Neural cell (in vitro differentiated cells): ENCODE measurements at regions not wholly inside any gene's neighbourhood (a gene's known extent, or its start where the extent isn't known, plus 50 kb on each side); places are given as distances from the start of the nearest gene placed in this dataset.

Experiments
- H2AFZ ChIP-seq: fragments of 200-600, 300-800 bp; sonication (generic), shearing (Covaris generic); 2 replicates; pipeline ENCODE4 v1.6.0; 2014; ENCODE audit warnings: low read depth, mild to moderate bottlenecking, antibody characterized with exemption, low read length, moderate library complexity
- H3F3A ChIP-seq: fragments of 200-600 bp; shearing (Covaris generic); 2 replicates; pipeline ENCODE4 v1.6.1; 2016; ENCODE audit warnings: mild to moderate bottlenecking, moderate library complexity, mixed read lengths, antibody characterized with exemption, low read length; ENCODE audit not compliant: insufficient read depth, poor library complexity, severe bottlenecking
- H3K27ac ChIP-seq: fragments of 200-600, 300-800 bp; sonication (generic), shearing (Covaris generic); 2 replicates; pipeline ENCODE4 v1.5.1; 2014; ENCODE audit warnings: mild to moderate bottlenecking, low read length, moderate library complexity
- H3K27me3 ChIP-seq: fragments of 300-800, 200-600 bp; sonication (generic), shearing (Covaris generic); 2 replicates; pipeline ENCODE4 v1.6.0; 2014; ENCODE audit warnings: mild to moderate bottlenecking, low read depth, low read length, moderate library complexity; ENCODE audit not compliant: insufficient read depth
- H3K36me3 ChIP-seq: fragments of 300-800, 200-600 bp; sonication (generic), shearing (Covaris generic); 2 replicates; pipeline ENCODE4 v1.5.1; 2014; ENCODE audit warnings: mild to moderate bottlenecking, antibody characterized with exemption, low read length, moderate library complexity; ENCODE audit not compliant: insufficient read depth
- H3K4me2 ChIP-seq: fragments of 300-800, 200-600 bp; sonication (generic), shearing (Covaris generic); 2 replicates; pipeline ENCODE4 v1.6.0; 2014; ENCODE audit warnings: mild to moderate bottlenecking, low read length
- H3K4me3 ChIP-seq: fragments of 300-800, 200-600 bp; sonication (generic), shearing (Covaris generic); 2 replicates; pipeline ENCODE4 v1.5.1; 2014; ENCODE audit warnings: mild to moderate bottlenecking, low read length, moderate library complexity
- H3K79me2 ChIP-seq: fragments of 200-600 bp; shearing (Covaris generic); replicated peaks from 2 replicates; pipeline ENCODE4 v1.6.0; 2014; ENCODE audit warnings: mild to moderate bottlenecking, low read length, moderate library complexity; ENCODE audit not compliant: insufficient read depth
- H3K9ac ChIP-seq: fragments of 300-800, 200-600 bp; sonication (generic), shearing (Covaris generic); 2 replicates; pipeline ENCODE4 v1.6.1; 2016; ENCODE audit warnings: mild to moderate bottlenecking, low read length, mixed read lengths
- H3K9me2 ChIP-seq: fragments of 200-600 bp; shearing (Covaris generic); 2 replicates; pipeline ENCODE4 v1.6.1; 2016; ENCODE audit warnings: mild to moderate bottlenecking, low read length, mixed read lengths; ENCODE audit not compliant: insufficient read depth
- H3K9me3 ChIP-seq: fragments of 200-600, 300-800 bp; sonication (generic), shearing (Covaris generic); 2 replicates; pipeline ENCODE4 v1.6.1; 2016; ENCODE audit warnings: mild to moderate bottlenecking, mixed run types, low read length, moderate library complexity, mixed read lengths
- H4K20me1 ChIP-seq: fragments of 200-600 bp; shearing (Covaris generic); 2 replicates; pipeline ENCODE4 v1.6.1; 2016; ENCODE audit warnings: mild to moderate bottlenecking, mixed run types; ENCODE audit not compliant: insufficient read depth
- EP300 ChIP-seq: fragments of 450-650 bp; conservative IDR thresholded peaks from 2 replicates; pipeline ENCODE4 v1.6.1; 2014; ENCODE audit warnings: antibody characterized with exemption, mild to moderate bottlenecking, moderate library complexity; ENCODE audit not compliant: poor library complexity, severe bottlenecking
- EZH2 ChIP-seq: fragments of 200-600, 300-800 bp; shearing (Covaris generic), sonication (generic); IDR thresholded peaks from 2 replicates; pipeline ENCODE4 v1.6.1; 2014; ENCODE audit warnings: antibody characterized with exemption, low read length, borderline replicate concordance, mild to moderate bottlenecking; ENCODE audit not compliant: insufficient read depth, poor library complexity, severe bottlenecking
- MXI1 ChIP-seq: fragments of 450-650 bp; conservative IDR thresholded peaks from 2 replicates; pipeline ENCODE4 v1.6.1; 2014; ENCODE audit warnings: antibody characterized with exemption, mild to moderate bottlenecking; ENCODE audit not compliant: poor library complexity, severe bottlenecking
- POLR2AphosphoS5 ChIP-seq: IDR thresholded peaks from 2 replicates; pipeline ENCODE4 v1.6.1; 2012
- RAD21 ChIP-seq: fragments of 450-650 bp; conservative IDR thresholded peaks from 2 replicates; pipeline ENCODE4 v1.6.1; 2014; ENCODE audit warnings: antibody characterized with exemption, mild to moderate bottlenecking, moderate library complexity
- SMC3 ChIP-seq: fragments of 450-650 bp; conservative IDR thresholded peaks from 2 replicates; pipeline ENCODE4 v1.6.1; 2014; ENCODE audit warnings: antibody characterized with exemption, mild to moderate bottlenecking, moderate library complexity; ENCODE audit not compliant: poor library complexity
- TAF1 ChIP-seq: IDR thresholded peaks from 2 replicates; pipeline ENCODE4 v1.6.1; 2012; ENCODE audit warnings: low read depth
- TF ChIP-seq, protein P1 (sequence below): fragments of 450-650 bp; IDR thresholded peaks from 2 replicates; pipeline ENCODE4 v1.5.1; 2014; ENCODE audit warnings: antibody characterized with exemption, mild to moderate bottlenecking, moderate library complexity; ENCODE audit not compliant: poor library complexity, severe bottlenecking
- TF ChIP-seq, protein P2 (sequence below): IDR thresholded peaks from 2 replicates; pipeline ENCODE4 v1.6.1; 2012; ENCODE audit warnings: borderline replicate concordance

DNA sequence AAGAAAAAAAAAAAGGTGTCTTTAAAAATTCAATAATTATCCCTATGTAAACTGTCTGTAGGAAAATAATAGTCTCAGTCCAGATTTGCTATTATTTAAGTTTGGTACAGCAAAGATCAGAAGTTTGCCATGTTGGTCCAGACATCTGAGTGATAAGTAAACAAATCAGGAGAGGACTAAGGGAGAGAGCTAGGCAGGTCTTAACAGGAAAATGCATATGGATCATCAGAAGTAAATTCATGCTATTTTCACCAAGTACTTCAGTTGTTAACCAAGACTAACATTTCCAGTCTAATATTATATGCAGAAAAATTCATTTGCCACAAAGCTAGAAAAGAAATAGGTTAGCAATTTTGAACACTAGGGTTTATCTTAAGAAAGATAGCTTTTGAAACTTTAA, 95.0 kb upstream of the STK17B start:
- no peak for TF ChIP-seq MXI1
- TF ChIP-seq POLR2AphosphoS5: no peak
- TF ChIP-seq, protein P1, sequence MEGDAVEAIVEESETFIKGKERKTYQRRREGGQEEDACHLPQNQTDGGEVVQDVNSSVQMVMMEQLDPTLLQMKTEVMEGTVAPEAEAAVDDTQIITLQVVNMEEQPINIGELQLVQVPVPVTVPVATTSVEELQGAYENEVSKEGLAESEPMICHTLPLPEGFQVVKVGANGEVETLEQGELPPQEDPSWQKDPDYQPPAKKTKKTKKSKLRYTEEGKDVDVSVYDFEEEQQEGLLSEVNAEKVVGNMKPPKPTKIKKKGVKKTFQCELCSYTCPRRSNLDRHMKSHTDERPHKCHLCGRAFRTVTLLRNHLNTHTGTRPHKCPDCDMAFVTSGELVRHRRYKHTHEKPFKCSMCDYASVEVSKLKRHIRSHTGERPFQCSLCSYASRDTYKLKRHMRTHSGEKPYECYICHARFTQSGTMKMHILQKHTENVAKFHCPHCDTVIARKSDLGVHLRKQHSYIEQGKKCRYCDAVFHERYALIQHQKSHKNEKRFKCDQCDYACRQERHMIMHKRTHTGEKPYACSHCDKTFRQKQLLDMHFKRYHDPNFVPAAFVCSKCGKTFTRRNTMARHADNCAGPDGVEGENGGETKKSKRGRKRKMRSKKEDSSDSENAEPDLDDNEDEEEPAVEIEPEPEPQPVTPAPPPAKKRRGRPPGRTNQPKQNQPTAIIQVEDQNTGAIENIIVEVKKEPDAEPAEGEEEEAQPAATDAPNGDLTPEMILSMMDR: no peak
- TF ChIP-seq TAF1: no peak
- TF ChIP-seq RAD21: no peak
- TF ChIP-seq, protein P2, sequence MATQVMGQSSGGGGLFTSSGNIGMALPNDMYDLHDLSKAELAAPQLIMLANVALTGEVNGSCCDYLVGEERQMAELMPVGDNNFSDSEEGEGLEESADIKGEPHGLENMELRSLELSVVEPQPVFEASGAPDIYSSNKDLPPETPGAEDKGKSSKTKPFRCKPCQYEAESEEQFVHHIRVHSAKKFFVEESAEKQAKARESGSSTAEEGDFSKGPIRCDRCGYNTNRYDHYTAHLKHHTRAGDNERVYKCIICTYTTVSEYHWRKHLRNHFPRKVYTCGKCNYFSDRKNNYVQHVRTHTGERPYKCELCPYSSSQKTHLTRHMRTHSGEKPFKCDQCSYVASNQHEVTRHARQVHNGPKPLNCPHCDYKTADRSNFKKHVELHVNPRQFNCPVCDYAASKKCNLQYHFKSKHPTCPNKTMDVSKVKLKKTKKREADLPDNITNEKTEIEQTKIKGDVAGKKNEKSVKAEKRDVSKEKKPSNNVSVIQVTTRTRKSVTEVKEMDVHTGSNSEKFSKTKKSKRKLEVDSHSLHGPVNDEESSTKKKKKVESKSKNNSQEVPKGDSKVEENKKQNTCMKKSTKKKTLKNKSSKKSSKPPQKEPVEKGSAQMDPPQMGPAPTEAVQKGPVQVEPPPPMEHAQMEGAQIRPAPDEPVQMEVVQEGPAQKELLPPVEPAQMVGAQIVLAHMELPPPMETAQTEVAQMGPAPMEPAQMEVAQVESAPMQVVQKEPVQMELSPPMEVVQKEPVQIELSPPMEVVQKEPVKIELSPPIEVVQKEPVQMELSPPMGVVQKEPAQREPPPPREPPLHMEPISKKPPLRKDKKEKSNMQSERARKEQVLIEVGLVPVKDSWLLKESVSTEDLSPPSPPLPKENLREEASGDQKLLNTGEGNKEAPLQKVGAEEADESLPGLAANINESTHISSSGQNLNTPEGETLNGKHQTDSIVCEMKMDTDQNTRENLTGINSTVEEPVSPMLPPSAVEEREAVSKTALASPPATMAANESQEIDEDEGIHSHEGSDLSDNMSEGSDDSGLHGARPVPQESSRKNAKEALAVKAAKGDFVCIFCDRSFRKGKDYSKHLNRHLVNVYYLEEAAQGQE: no peak
- no peak for TF ChIP-seq EZH2
- TF ChIP-seq EP300: no peak
- no peak for TF ChIP-seq SMC3
- H3K9me3 ChIP-seq: no peaks in the 10 kb centered on the region
- no peaks in the 10 kb centered on the region for H3K9me2 ChIP-seq
- no peak overlapping the region for H3K4me3 ChIP-seq
- H3K27me3 ChIP-seq: no peaks in the 10 kb centered on the region
- H3F3A ChIP-seq: no peaks in the 10 kb centered on the region
- no peaks in the 10 kb centered on the region for H3K79me2 ChIP-seq
- H3K36me3 ChIP-seq: no peaks in the 10 kb centered on the region
- H2AFZ ChIP-seq: no peak overlapping the region
- no peak overlapping the region for H3K27ac ChIP-seq
- no peak overlapping the region for H3K9ac ChIP-seq
- H3K4me2 ChIP-seq: no peak overlapping the region
- H4K20me1 ChIP-seq: no peaks in the 10 kb centered on the region

GRCh38 chr2:196266855-196267254, 95.5 kb upstream of the STK17B start:
- H3K4me2 ChIP-seq: no peak overlapping the region
- H3K36me3 ChIP-seq: no peaks in the 10 kb centered on the region
- H3K9ac ChIP-seq: no peak overlapping the region
- H2AFZ ChIP-seq: no peak overlapping the region
- no peak overlapping the region for H3K27ac ChIP-seq
- no peaks in the 10 kb centered on the region for H4K20me1 ChIP-seq
- no peaks in the 10 kb centered on the region for H3K79me2 ChIP-seq
- no peaks in the 10 kb centered on the region for H3K27me3 ChIP-seq
- H3F3A ChIP-seq: no peaks in the 10 kb centered on the region
- no peak overlapping the region for H3K4me3 ChIP-seq
- no peak for TF ChIP-seq EZH2
- TF ChIP-seq EP300: no peak
- no peak for TF ChIP-seq SMC3
- TF ChIP-seq POLR2AphosphoS5: no peak
- TF ChIP-seq, protein P2: no peak
- TF ChIP-seq TAF1: no peak
- no peaks in the 10 kb centered on the region for H3K9me3 ChIP-seq
- no peaks in the 10 kb centered on the region for H3K9me2 ChIP-seq
